ENCODE measurements at regions not wholly inside any gene's neighbourhood (a gene's known extent, or its start where the extent isn't known, plus 50 kb on each side); places are given as distances from the start of the nearest gene placed in this dataset.

DNA sequence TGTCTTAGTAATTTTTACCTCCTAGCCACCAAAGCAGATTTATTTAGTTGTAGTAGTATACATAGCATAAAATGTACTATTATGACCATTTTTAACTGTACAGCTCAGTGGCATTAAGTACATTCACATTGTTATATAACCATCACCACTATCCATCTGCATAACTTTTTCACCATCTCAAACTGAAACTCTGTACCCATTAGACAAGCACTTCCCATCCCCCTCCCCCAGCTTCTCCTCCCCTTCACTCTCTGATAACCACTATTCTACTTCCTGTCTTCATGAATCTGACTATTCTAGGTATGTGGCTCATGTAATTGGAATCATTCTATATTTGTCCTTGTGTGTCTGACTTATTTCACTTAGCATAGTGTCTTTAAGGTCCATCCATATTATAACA, 71.9 kb downstream of the MRPL32 start:
- no peak overlapping the region for H3K4me3 ChIP-seq (ENCODE audit: control insufficient read depth, low read depth, low read length)
- TF ChIP-seq, protein P1, sequence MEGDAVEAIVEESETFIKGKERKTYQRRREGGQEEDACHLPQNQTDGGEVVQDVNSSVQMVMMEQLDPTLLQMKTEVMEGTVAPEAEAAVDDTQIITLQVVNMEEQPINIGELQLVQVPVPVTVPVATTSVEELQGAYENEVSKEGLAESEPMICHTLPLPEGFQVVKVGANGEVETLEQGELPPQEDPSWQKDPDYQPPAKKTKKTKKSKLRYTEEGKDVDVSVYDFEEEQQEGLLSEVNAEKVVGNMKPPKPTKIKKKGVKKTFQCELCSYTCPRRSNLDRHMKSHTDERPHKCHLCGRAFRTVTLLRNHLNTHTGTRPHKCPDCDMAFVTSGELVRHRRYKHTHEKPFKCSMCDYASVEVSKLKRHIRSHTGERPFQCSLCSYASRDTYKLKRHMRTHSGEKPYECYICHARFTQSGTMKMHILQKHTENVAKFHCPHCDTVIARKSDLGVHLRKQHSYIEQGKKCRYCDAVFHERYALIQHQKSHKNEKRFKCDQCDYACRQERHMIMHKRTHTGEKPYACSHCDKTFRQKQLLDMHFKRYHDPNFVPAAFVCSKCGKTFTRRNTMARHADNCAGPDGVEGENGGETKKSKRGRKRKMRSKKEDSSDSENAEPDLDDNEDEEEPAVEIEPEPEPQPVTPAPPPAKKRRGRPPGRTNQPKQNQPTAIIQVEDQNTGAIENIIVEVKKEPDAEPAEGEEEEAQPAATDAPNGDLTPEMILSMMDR (conservative IDR thresholded peaks at IDR 0.05; ENCODE audit: control insufficient read depth, insufficient read depth, low read depth, low read length) = no peak
- no peak for DNase-seq (ENCODE audit: low read depth)

GRCh38 chr7:43006008-43006407, 73.8 kb downstream of the MRPL32 start:
- no peak overlapping the region for H3K4me3 ChIP-seq (ENCODE audit: control insufficient read depth, low read depth, low read length)
- TF ChIP-seq, protein P1 (conservative IDR thresholded peaks at IDR 0.05; ENCODE audit: control insufficient read depth, insufficient read depth, low read depth, low read length) = no peak
- DNase-seq (ENCODE audit: low read depth) = no peak

DNA sequence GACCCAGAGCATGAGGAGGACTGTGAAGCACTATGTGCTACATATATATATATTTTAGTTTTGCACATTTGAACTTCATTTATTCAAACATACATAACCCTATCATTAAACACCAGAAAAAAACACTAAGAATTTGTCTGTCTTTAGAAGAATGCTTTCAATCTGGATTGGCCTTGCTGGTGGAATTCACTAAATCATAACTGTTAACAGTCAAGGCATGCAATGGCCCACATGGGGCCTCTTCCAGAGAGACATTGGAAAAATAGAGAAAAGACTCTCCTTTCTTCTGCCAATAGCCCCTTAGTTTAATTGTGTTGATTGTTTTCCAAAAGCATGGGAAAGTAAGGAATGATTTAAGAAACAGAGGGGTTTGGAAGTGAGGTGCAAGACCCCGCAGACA, 77.9 kb downstream of the MRPL32 start:
- TF ChIP-seq, protein P1 (conservative IDR thresholded peaks at IDR 0.05; ENCODE audit: control insufficient read depth, insufficient read depth, low read depth, low read length) = no peak
- H3K4me3 ChIP-seq (ENCODE audit: control insufficient read depth, low read depth, low read length) = no peak overlapping the region
- no peak for DNase-seq (ENCODE audit: low read depth)

DNA sequence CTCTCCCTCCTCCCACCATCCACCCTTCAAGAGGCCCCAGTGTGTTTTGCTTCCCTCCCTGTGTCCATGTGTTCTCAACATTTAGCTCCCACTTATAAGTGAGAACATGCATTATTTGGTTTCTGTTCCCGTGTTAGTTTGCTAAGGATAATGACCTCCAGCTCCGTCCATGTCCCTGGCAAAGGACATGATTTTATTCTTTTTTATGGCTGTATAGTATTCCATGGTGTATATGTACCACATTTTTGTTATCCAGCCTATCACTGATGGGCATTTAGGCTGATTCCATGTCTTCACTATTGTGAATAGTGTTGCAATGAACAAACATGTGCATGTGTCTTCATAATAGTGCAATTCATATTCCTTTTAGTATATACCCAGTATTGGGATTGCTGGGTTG, 79.7 kb downstream of the MRPL32 start:
- DNase-seq (ENCODE audit: low read depth) = no peak
- TF ChIP-seq, protein P1 (conservative IDR thresholded peaks at IDR 0.05; ENCODE audit: control insufficient read depth, insufficient read depth, low read depth, low read length) = no peak
- no peak overlapping the region for H3K4me3 ChIP-seq (ENCODE audit: control insufficient read depth, low read depth, low read length)

DNA sequence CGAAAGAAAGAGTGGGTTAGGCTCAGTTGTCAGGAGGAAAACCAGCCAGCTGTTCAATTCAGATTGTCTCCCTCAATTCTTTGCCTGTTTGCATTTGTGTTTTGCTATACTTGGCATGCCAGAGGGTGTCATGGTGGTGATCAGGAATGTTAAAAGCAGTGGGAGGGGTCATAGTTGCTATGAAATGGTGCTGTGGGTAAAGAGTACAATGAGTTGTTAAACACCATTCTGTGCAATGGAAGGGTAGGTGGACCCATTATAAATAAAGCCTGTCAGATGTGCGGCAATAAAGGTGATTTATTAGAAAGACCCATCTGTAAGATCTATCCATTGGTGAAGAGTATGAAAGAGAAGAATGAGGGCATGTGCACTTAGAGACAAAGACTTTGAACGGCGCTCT, 82.2 kb downstream of the MRPL32 start:
- TF ChIP-seq, protein P1 (conservative IDR thresholded peaks at IDR 0.05; ENCODE audit: control insufficient read depth, insufficient read depth, low read depth, low read length) = no peak
- no peak overlapping the region for H3K4me3 ChIP-seq (ENCODE audit: control insufficient read depth, low read depth, low read length)
- no peak for DNase-seq (ENCODE audit: low read depth)

DNA sequence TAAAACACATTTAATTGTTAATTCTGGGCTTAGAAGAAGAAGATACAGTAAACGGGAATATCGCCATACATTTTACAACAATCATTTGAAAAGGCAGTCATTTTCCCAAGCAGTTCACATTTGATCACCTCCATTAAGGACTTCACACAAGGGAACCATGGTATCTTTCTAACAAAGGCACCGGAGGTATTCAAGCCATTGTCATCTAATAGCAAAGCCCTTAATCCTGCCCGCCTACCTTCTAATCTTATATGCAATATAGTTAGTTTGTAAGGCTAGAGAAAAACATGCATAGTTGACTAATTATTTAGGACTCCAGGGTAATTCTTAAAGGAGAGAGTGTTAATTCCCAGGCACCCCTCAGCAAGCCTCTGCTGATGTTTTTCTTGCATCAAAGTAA, 83.1 kb downstream of the MRPL32 start:
- no peak for DNase-seq (ENCODE audit: low read depth)
- H3K4me3 ChIP-seq (ENCODE audit: control insufficient read depth, low read depth, low read length) = no peak overlapping the region
- TF ChIP-seq, protein P1 (conservative IDR thresholded peaks at IDR 0.05; ENCODE audit: control insufficient read depth, insufficient read depth, low read depth, low read length) = no peak

GRCh38 chr7:43018446-43018845, 86.3 kb downstream of the MRPL32 start:
- TF ChIP-seq, protein P1 (conservative IDR thresholded peaks at IDR 0.05; ENCODE audit: control insufficient read depth, insufficient read depth, low read depth, low read length) = no peak
- peak; percentile 55 for DNase-seq (ENCODE audit: low read depth)

More at GRCh38 chr7:43018446-43018845, 86.3 kb downstream of the MRPL32 start:
- H3K4me3 ChIP-seq (ENCODE audit: control insufficient read depth, low read depth, low read length) = no peak overlapping the region
